Fibroblast of lung (primary cell): ENCODE measurements at regions not wholly inside any gene's neighbourhood (a gene's known extent, or its start where the extent isn't known, plus 50 kb on each side); places are given as distances from the start of the nearest gene placed in this dataset.
"Not testable (repeated sequence)": the region's sequence is repeated elsewhere in the genome, so short reads cannot be mapped to it uniquely, and the experiment has no call there.

Source experiments
- CTCF ChIP-seq, 2 donors: IDR thresholded peaks in 1 of 2; conservative IDR thresholded peaks in 1 of 2; 1 replicate in 1 of 2; 2 replicates in 1 of 2; pipeline ENCODE4 v1.5.1; 2011 to 2012; ENCODE audit warnings: low read length in 2 of 2, control low read depth in 1 of 2, inconsistent platforms in 1 of 2, low read depth in 1 of 2, mild to moderate bottlenecking in 1 of 2
- EZH2 ChIP-seq: IDR thresholded peaks from 2 replicates; pipeline ENCODE4 v1.5.1; 2012; ENCODE audit warnings: low read length, control low read depth, mild to moderate bottlenecking; ENCODE audit errors: missing control alignments

GRCh38 chr10:43920236-43920758 is 271.6 kb upstream of the ZNF32 start:
- TF ChIP-seq CTCF (conservative IDR thresholded peaks at IDR 0.05 in 1 of 2, IDR thresholded peaks at IDR 0.05 in 1 of 2; ENCODE audit: low read depth in 1 of 2, low read length in 2 of 2); EZH2: not testable (repeated sequence)
